Fibroblast of skin of left biceps (primary cell): ENCODE measurements at regions not wholly inside any gene's neighbourhood (a gene's known extent, or its start where the extent isn't known, plus 50 kb on each side); places are given as distances from the start of the nearest gene placed in this dataset.

Experiments used
- DNase-seq, 2 experiments: peaks; one replicate each; pipeline ENCODE4 v3.0.0-alpha.2; 2013; ENCODE audit warnings: low read depth in 2 of 2

DNA sequence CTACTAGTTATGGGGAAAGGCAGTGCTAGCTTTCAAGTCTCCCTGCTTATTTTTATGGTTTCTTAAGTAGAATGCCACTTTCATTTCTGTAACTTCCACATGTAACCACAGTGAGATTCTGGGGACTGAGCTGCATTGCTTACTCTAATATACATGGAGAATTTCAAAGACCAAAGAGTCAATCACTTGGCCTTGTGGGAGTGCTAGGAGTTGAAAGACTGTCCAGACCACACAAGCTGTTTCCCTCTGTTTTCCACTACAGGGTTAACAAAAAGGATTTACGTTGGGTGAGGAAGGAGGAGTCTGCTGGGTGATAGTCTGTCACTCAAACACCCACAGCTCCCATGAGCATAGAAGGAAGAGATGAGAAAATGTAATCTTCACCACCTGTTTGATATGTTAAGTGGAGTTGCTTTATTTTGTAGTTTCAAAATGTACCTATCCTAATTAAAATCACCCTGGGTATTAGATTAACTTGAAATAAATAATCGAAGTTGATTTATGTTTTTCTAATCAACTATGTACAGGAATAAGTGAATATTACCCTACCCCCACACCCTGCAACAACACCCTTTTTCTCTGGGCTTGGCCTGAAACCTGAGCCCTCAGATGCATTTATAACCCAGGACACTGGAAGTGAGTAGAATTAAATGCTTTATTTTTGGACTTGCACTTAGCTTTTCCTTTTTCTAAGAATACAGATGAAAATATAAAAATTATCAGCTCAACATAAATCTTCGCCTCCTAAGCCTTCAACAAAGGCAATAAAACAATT, 225.8 kb upstream of the SLC10A2 start:
- DNase-seq: no peak

DNA sequence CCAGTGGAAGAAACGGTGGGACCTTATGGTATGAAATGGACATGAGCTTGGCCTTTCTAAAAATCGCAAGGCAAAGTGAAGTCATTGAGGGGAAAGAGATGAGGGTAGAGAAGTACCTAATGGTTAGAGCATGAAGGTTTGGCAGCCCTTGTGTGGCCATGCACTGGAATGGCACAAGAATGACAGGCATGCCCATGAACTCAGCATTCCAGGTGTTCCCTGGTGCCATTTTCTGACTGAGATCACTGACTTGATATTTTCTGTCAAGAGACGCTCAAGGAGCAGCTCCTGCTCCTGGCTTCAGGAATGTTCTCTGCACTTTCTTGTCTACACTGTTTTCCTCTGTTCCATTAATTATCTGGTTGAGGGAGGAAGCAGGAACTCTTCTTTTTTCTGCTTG, 225.0 kb upstream of the SLC10A2 start:
- DNase-seq: no peak

DNA sequence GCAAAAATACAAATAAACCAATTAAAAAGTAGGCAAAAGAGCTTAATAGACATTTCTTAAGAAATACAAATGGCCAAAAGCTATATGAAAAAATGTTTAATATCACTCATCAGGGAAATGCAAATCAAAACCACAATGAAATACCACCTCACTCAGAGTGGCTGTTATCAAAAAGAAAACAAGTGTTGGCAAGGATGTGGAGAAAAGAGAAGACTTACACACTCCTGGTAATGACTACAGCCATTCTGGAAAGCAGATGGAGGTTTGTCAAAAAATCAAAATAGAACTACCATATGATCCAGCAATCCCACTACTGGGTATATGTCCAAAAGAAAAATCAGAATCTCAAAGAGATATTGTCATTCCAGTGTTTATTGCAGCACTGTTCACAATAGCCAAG, 223.5 kb upstream of the SLC10A2 start:
- DNase-seq: no peak

DNA sequence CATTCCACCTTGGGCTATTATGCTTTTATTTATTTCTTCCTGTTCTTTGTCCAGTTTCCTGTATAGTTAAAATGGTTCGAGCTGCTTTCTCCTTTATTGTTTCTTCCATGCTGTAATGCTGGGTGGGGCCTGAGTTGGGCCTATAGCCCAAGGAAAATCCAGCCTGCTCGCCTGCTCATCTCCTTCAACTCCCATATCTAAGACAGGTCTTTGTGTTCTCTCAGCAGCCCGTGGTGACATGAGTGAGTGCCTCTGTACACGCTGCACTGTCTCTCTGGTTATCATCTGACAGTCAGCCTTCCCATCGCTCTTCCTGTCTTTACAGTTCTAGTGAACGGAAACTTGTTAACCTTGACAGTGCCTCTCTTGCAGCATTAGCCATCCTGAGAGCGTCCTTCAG, 221.9 kb upstream of the SLC10A2 start:
- DNase-seq: no peak

DNA sequence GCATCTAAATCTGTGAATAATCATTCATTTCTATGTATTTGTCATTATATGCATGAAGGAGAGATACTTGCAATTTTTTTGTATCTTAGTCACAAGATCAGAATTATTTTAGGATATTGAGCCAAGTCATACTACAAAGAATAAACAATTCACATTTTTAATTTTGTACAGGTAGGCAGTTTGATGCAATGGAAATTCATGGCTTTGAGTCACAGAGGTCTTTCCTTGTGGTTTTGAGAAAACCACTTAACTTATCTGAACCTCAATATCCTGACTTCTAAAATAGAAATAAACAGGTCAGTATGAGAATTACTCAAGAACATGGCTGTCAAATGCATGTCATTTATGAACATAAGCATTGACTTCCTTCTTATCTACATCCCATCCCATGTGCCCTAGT, 221.4 kb upstream of the SLC10A2 start:
- no peak for DNase-seq

DNA sequence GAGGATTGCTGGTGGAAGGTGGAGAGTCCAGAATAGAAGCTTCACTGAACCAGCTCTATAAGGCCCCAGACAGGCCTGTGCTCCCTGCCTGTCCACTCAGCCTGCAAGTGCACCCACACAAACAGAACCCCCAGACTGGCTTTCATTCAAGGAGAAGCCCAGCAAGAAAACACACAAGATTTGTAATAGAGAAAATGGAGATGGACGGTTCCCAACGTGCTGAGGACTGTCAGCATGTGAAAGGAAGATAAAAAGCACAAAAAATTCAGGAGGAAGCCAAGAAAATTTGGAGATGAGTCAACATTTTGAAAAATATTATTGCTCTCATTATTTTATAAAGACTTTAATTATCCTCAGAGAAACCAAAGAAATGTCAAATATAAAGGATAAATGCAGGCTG, 218.2 kb upstream of the SLC10A2 start:
- DNase-seq: no peak

DNA sequence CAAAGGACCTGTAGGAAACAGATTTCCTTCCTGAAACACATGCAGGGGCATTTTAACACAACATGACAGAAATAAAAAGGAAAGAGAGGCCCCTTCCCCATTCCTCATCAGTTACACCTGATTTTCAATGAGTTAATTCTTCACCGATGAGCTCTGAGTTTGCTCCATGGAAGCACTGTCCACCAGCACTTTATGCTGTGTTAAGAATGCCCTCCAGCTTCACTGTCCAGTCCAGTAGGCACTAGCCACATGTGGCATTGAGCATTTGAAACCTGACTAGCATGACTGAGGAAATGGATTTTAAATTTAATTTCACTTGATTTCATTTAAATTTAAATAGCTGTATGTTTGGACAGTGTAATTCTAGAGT, 217.2 kb upstream of the SLC10A2 start:
- DNase-seq: no peak

DNA sequence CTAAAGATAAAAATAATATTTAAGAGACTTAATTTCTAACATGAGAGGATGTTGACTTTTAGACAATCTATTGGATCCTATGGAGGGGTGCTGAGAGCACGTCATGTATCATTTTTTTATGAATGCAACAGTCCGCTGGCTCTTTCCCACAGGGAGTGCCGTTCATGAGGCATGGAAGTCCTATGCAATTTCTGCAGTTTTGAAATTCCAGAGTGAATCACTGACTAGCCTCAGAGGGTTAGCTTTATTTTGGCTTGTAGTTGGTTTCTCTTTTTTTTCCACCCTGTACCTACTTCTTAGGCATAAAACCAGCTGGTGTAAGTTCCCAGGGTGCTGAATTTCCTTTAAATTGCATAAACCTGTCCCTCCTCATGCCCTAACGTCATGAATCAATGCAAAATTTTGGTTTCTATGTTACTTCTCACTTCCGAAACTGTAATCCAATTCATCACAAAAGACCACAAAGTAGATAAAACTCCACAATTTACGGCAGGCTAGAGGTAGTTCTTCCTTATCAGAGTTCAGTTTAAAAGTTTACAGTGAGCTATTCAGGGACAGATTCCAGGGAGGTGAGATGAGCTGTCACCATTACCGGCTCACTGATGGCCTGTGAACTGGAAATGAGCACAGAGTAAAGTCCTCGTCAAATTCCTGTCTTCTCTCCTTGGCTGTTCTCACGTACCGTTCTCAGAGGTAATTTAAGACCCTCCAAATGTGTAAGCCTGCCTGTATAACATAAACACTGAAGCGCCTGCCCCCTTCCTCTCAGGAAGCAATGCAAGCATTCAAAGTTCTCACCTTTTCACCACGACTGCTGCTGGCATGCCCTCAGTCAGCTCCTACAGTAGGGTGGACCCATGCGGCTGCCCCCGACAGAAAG, 216.6 kb upstream of the SLC10A2 start:
- DNase-seq: peak; percentile 73 to 75

DNA sequence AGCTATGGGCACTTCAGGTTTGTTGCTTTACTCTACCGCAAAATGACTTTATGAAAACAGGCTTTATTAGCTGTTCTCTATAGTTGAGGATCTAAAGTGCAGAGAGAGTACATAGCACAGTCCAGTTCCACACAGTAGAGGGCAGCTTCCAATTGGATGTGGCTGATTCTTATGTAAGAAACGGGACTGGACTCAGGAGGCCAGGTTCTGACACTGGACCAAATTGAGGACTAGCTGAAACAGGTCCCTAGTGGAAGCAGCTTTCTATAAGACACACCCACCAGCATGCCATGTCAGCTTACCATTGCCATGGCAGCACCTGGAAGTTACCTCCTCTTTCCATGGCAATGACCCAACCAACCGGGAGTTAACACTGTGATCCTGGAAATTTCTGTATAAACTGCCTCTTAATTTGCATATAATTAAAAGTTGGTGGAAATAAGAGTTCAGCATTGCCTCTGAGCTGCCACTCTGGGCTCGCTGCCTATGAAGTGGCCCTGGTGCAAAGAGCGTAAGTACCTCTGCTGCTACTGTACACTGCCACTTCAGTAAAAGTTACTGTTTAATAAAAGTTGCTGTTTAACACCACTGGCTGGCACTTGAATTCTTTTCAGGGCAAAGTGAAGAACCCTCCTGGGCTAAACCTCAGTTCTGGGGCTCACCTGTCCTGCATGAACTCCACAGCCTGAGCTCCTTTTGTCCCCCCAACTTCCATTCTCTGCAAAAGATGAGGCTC, 211.9 kb upstream of the SLC10A2 start:
- no peak for DNase-seq

DNA sequence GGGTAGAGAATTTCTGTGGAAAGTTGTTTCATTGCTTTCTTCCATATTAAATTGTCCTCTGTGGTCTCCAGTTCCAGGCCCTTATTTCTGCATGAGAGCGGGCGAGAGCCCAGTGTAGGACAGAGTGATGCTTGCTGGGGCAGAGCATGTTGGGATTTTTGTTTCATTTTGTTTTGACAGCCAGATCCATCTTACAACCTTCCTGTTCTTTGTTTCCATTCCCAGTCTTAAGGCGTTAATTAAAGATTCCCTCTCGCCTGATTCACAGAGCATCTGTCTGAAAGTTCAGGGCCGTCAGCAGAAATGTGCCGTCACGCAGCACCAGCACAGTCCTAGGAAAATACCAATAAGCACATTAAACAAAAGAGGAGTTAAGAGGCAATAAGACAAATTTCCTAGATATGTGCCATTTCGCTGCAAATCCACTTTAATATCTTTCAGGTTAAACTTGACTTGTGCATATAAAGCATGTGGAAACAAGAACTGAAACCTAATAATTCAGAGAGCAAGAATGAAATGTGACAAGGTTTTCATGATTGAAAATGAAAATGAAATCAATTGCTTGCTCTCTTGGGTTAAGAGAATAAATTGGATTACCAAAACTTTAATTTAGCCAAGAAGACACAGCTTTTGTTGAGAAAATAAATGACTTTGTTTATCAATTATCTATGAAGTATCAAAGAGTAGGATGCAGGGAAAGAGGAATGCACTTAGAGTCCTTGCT, 210.7 kb upstream of the SLC10A2 start:
- no peak for DNase-seq

DNA sequence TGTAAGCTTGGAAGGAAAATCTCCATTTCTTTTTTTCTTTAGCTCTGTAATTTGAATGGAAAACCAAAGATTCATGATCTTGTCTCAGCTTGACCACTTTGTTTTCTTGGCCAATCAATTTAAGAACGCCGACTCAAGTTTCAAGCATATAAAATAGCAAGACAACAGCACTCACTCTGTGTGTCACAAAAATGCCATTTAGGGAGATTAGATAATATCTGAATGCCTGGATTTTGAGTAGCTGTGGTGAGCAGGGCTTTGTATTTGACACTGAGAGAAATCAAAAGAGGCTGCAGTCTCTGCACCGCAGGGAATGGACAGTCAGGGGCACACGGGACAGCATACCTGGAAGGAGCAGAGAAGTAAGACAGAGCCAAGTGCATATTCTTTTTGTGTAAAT, 209.5 kb upstream of the SLC10A2 start:
- DNase-seq: no peak

DNA sequence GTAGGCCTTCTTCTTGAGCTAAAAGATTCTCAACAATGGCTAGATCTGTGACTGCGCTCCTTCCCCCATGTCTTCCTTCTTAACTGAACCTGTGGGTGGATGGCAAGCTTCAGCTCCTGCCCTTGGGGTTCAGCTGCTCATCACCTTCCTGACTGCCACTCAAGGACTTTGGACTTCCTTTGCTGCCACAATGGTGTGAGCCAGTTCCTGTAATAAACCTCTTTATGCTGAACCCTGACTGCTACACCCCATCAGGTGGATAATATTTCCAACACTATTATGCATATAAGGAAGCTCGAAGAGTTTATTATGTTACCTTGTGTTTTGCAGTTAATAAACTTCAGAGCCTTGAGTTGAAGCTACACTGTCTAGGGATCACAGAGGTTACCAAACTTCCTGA, 208.9 kb upstream of the SLC10A2 start:
- no peak for DNase-seq

DNA sequence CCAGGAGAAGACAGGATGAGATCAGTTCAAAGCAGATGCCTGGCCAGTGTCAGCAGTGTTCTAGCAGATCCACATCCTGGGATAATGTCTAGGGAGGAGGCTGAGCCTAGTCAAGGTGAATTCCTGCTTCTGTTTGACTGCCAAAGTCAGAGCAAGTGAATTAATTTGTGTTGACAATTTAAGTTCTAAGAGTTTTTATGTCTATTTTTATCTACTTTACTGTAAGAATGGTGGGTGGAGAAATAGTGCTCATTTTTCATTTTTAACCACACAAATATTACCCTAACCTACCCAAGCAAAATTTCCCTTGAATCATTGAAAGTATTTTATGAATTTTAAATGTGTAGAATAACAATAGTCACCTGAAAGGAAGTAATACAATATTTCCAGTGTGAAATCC, 207.6 kb upstream of the SLC10A2 start:
- DNase-seq: no peak

DNA sequence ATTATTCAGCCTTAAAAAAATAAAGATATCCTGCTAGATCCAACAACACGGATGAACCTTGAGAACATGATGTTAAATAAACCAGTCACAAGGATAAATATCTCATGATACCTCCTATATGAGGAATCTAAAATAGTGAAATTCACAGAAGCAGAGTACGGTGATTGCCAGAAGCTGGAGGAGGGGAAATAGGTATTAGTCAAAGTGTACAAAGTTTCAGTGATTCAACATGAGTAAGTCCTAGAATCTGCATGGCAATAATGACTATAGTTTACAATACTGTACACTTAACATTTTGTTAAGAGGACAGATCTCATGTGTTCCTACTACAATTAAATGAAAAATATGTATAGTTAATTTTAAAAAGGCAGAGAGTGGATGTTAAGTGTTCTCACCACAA, 206.6 kb upstream of the SLC10A2 start:
- no peak for DNase-seq

DNA sequence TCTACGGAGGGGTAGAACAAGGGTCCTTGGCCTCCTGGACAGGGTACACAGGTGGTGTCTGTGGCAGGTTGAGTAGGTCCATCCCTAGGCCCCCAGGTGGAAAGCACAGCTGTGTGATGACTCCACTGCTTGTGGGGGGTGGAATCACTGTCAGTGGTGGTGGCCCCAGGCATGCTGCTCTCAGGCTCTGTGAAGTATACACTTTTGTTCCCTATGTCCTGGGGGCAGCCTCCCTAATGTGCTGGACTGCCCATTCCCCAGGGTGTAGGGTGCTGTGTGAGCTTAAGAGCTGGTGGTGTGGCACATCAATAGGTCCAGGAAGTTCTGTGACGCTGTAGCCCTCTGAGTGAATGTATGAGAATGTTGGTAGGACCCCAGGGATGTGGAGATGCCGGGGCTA, 197.2 kb upstream of the SLC10A2 start:
- no peak for DNase-seq

DNA sequence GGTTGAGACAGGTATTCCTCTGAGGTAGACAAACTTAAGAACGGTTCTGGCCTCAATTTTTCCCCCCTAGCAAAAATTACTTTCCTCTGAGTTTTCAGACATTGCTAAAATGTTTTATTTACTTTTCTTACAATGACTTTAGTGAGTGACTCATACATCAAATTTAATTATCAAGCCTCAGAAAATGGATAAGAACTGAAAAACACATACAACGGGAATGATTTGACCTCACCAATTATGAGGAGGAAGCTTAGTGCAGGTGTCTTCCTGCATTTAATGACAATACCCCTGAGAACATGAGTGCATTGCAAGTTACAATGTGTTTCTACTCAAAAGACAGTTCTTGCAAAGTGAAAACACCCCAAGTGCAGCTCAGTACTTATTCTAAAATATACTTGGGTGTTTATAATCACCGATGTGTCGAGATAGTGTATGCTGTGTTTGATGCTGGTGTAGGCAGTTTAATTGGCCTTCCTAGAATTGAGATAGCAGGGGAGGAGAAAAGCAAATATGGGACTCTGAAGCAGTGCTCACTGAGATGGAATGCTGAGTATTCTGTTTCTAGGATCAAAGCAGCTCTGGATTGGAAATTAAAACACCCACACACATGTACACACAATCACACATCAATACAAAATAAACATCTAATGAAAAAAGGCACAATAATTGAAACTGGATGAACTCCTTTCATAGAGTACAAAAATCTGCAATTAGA, 189.5 kb upstream of the SLC10A2 start:
- DNase-seq: no peak

DNA sequence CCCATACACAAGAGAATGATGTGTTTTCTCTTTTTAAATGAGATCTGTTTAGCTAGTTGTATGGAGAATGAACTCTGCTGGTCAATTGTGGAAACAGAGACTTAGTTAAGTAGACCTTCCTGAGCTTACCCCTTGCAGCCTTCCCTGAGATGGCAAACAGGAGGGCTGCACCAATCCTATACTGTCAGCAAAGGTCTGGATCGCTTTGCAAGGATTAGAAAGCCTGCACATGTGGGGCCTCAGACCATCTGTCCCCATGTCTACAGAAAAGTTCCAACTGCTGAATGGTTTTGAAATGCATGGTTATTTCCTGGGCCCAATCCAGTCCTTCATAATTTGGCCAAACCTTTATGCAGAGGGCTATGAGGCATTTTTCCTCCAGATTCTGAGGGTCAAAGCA, 183.9 kb upstream of the SLC10A2 start:
- no peak for DNase-seq

DNA sequence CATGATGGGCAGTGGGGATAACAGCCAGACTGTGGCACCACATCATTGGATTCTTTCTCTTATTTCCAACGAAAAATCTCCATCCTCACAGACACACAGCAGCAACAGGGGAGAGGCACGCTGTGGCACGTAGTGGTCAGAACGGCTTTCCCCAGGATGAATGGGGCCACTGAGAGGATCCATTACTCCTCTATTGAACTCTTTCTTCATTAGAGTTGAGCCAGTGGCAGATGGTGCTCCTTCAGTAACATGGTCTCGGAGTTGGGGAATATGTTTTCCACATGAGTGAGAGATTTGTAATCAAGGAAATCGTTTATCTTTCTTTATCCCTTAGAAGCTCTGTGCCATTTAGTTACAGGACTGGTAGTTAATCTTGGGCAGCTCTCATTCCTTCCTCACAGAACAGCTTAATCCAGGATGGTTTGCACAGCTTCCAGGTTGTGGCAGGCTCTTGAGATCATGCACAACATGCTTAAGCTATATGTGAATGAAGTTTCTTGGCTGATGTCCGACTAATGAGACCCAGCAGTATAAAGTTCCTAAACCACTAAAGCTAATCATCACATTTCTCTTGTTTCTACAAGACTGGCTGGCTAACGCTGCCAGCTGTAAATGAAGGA, 180.5 kb upstream of the SLC10A2 start:
- no peak for DNase-seq

DNA sequence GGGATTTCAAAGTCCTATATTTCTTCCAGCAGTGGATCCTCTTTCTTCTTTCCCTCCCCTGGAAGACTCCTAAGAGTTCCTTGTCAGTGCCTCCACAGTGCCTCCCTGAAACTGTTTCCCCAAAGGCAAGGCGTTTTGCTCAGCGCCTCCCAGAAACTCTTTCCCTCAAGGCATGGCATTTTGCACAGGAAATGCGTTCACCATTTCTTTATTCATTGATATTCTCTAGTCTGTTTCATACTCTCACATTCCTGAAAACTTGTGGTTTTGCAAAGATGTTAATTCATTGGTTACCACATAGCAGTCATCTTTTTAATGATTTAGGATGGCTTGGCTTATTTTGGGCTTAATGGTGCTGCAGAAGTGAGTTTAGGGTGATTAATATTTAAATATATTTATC, 177.3 kb upstream of the SLC10A2 start:
- DNase-seq: no peak

DNA sequence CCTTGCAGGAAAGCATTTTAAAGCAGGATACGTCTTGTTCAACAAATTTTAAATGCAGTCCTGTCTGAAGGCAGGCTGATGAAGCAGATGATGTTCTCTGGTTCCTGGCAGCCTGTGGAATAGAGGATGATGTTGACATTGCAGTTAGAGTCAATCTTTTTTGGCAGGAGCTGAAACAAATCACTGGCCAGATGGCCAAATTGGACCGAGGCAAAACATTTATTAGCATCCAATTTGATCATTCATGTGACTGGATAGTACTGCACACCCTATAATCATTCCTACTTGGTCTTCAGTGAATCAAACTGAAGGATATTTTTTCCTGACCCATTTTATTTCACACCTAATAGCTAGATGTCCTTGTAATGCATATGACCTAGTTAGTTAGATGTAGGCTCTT, 172.2 kb upstream of the SLC10A2 start:
- no peak for DNase-seq

DNA sequence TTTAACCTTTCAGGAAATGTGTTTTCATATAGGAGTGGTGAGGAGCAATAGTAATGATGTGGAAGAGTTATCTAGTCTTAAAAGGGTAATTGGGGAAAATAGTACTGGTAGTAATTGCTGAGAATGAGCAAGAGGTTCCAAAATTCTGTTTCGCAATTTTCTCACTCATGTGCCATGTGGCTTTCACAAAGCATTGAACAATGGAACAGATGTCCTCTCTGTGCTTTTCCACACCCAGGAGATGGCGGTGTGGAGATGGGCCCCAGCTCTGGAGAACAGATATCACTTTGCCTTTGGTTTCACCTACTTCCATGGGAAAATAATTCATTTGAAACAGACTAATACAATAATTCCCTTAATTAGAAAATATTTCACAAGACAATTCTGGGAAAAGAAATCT, 170.0 kb upstream of the SLC10A2 start:
- peak; percentile 2 to 6 for DNase-seq
